AG09309 (cell line): ENCODE measurements at regions not wholly inside any gene's neighbourhood (a gene's known extent, or its start where the extent isn't known, plus 50 kb on each side); places are given as distances from the start of the nearest gene placed in this dataset.

Source experiments
- DNase-seq: peaks from one replicate; pipeline ENCODE4 v3.0.0-alpha.2; 2010; ENCODE audit warnings: low read depth
- H3K4me3 ChIP-seq: 2 replicates; pipeline ENCODE4 v1.5.1; 2011; ENCODE audit warnings: mild to moderate bottlenecking, low read depth, low read length, moderate library complexity; ENCODE audit not compliant: control insufficient read depth
- CTCF ChIP-seq: IDR thresholded peaks from 2 replicates; pipeline ENCODE4 v1.5.1; 2011; ENCODE audit warnings: mild to moderate bottlenecking, low read depth, low read length, inconsistent platforms; ENCODE audit not compliant: insufficient read depth, control insufficient read depth; ENCODE audit errors: missing control alignments

- TF ChIP-seq CTCF, result no peak
- no peak overlapping the region for H3K4me3 ChIP-seq
- DNase-seq, result no peak
These were observed 129.1 kb upstream of the FSTL4 start for GRCh38 chr5:133741396-133741795.

- no peak overlapping the region for H3K4me3 ChIP-seq
- TF ChIP-seq CTCF, result no peak
- DNase-seq, result no peak
These were observed 126.9 kb upstream of the FSTL4 start for GRCh38 chr5:133739181-133739780.

- no peak for DNase-seq
These were observed 125.9 kb upstream of the FSTL4 start for GRCh38 chr5:133738271-133738670.

GRCh38 chr5:133736512-133736911, 124.2 kb upstream of the FSTL4 start:
- no peak for DNase-seq
- TF ChIP-seq CTCF, result no peak
- no peak overlapping the region for H3K4me3 ChIP-seq

More at GRCh38 chr5:133738271-133738670, 125.9 kb upstream of the FSTL4 start:
- no peak for TF ChIP-seq CTCF
- no peak overlapping the region for H3K4me3 ChIP-seq

GRCh38 chr5:133735346-133735745, 123.0 kb upstream of the FSTL4 start:
- no peak overlapping the region for H3K4me3 ChIP-seq
- no peak for TF ChIP-seq CTCF
- no peak for DNase-seq

- no peak overlapping the region for H3K4me3 ChIP-seq
- no peak for TF ChIP-seq CTCF
- DNase-seq, result no peak
These were observed 122.6 kb upstream of the FSTL4 start for GRCh38 chr5:133734916-133735315.

GRCh38 chr5:133732536-133732935, 120.2 kb upstream of the FSTL4 start:
- H3K4me3 ChIP-seq, result no peak overlapping the region
- no peak for TF ChIP-seq CTCF
- DNase-seq, result no peak
